Body of pancreas (tissue), 4 donors: ENCODE measurements at regions not wholly inside any gene's neighbourhood (a gene's known extent, or its start where the extent isn't known, plus 50 kb on each side); places are given as distances from the start of the nearest gene placed in this dataset.

ENCODE experiments used
- CTCF ChIP-seq, 7 experiments: fragments of 450-650 bp in 4 of 7; fragments of 200-600 bp in 3 of 7; sonication (generic) in 3 of 7; IDR thresholded peaks; one replicate each; pipeline ENCODE4 v1.5.1; 2016 to 2019; ENCODE audit warnings: antibody characterized with exemption in 7 of 7
- POLR2A ChIP-seq, 3 donors: fragments of 450-650 bp; IDR thresholded peaks; one replicate each; pipeline ENCODE4 v1.6.1; 2016; ENCODE audit warnings: antibody characterized with exemption in 3 of 3, mild to moderate bottlenecking in 2 of 3

- no peak for TF ChIP-seq CTCF (IDR thresholded peaks at IDR 0.05)
- TF ChIP-seq POLR2A (IDR thresholded peaks at IDR 0.05) = no peak
These were observed 127.4 kb upstream of the MAP1LC3B2 start for GRCh38 chr12:116431677-116432300.
